ENCODE measurements at regions not wholly inside any gene's neighbourhood (a gene's known extent, or its start where the extent isn't known, plus 50 kb on each side); places are given as distances from the start of the nearest gene placed in this dataset.

- TF ChIP-seq CTCF (IDR thresholded peaks at IDR 0.05), result no peak
- H3K36me3 ChIP-seq, result no peaks in the 10 kb centered on the region
- H3K4me1 ChIP-seq (ENCODE audit: control insufficient read depth in 1 of 2, insufficient read depth in 1 of 2, low read depth in 1 of 2, low read length in 1 of 2), result no peaks in the 10 kb centered on the region
- no peak overlapping the region for H3K4me3 ChIP-seq (ENCODE audit: low read depth in 1 of 2, low read length in 1 of 2)
- peaks cover 32% of the 10 kb centered on the region for H3K27me3 ChIP-seq
- H3K9me3 ChIP-seq, result no peaks in the 10 kb centered on the region
- H3K27ac ChIP-seq, result no peak overlapping the region
Observed at GRCh38 chr22:27670701-27671412, 130.7 kb downstream of the MN1 start.

- Histone ChIP-seq H3K4me3 (ENCODE audit: low read depth in 1 of 2, low read length in 1 of 2) (no peak overlapping the region), H3K9me3 (no peaks in the 10 kb centered on the region), H3K36me3 (no peaks in the 10 kb centered on the region), H3K4me1 (ENCODE audit: control insufficient read depth in 1 of 2, insufficient read depth in 1 of 2, low read depth in 1 of 2, low read length in 1 of 2) (no peaks in the 10 kb centered on the region), H3K27me3 (peaks cover 32% of the 10 kb centered on the region), H3K27ac (no peak overlapping the region)
- TF ChIP-seq CTCF (IDR thresholded peaks at IDR 0.05), result no peak
Observed at GRCh38 chr22:27671413-27671935, 130.1 kb downstream of the MN1 start.

GRCh38 chr22:27672721-27673418 is 128.7 kb downstream of the MN1 start:
- no peaks in the 10 kb centered on the region for H3K9me3 ChIP-seq
- no peak overlapping the region for H3K4me3 ChIP-seq (ENCODE audit: low read depth in 1 of 2, low read length in 1 of 2)
- TF ChIP-seq CTCF (IDR thresholded peaks at IDR 0.05), result no peak
- no peaks in the 10 kb centered on the region for H3K4me1 ChIP-seq (ENCODE audit: control insufficient read depth in 1 of 2, insufficient read depth in 1 of 2, low read depth in 1 of 2, low read length in 1 of 2)
- no peak overlapping the region for H3K27ac ChIP-seq
- H3K27me3 ChIP-seq, result peaks cover 32% of the 10 kb centered on the region
- H3K36me3 ChIP-seq, result no peaks in the 10 kb centered on the region

- Histone ChIP-seq H3K9me3 (no peaks in the 10 kb centered on the region), H3K4me3 (ENCODE audit: low read depth in 1 of 2, low read length in 1 of 2) (no peak overlapping the region), H3K27me3 (peaks cover 25% of the 10 kb centered on the region), H3K4me1 (ENCODE audit: control insufficient read depth in 1 of 2, insufficient read depth in 1 of 2, low read depth in 1 of 2, low read length in 1 of 2) (no peaks in the 10 kb centered on the region), H3K27ac (no peak overlapping the region), H3K36me3 (no peaks in the 10 kb centered on the region)
- TF ChIP-seq CTCF (IDR thresholded peaks at IDR 0.05), result no peak
Observed at GRCh38 chr22:27673839-27674238, 127.7 kb downstream of the MN1 start.

GRCh38 chr22:27674261-27674923 is 127.2 kb downstream of the MN1 start:
- Histone ChIP-seq H3K4me3 (ENCODE audit: low read depth in 1 of 2, low read length in 1 of 2) (no peak overlapping the region), H3K9me3 (no peaks in the 10 kb centered on the region), H3K36me3 (no peaks in the 10 kb centered on the region), H3K27me3 (peaks cover 19% of the 10 kb centered on the region), H3K27ac (no peak overlapping the region), H3K4me1 (ENCODE audit: control insufficient read depth in 1 of 2, insufficient read depth in 1 of 2, low read depth in 1 of 2, low read length in 1 of 2) (no peaks in the 10 kb centered on the region)
- TF ChIP-seq CTCF (IDR thresholded peaks at IDR 0.05), result no peak
